ENCODE measurements at regions not wholly inside any gene's neighbourhood (a gene's known extent, or its start where the extent isn't known, plus 50 kb on each side); places are given as distances from the start of the nearest gene placed in this dataset.
"Not testable (repeated sequence)": the region's sequence is repeated elsewhere in the genome, so short reads cannot be mapped to it uniquely, and the experiment has no call there.

DNA sequence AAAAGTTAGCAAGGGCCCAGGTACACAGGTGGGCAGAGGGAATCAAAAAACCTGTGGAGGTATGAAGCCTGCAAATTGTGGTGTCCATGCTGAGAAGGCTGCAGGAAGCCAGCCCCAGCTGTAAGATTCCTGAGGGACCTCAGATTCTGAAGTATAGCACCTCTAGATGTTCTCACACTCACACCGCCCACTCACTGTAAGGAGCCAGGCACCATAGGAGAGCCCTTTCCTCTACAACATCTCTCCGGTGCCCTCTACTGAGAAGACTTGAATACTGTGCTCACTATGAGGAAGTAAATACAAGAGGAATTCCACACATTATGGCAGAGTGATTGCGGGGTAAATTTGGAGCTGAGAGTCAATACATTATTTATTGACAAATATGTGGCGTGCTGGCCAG, 68.9 kb upstream of the RUBCNL start:
- H3K36me3 Mint-ChIP-seq, H3K27ac Mint-ChIP-seq, H3K4me1 Mint-ChIP-seq, POLR2A ChIA-PET, H3K9me3 Mint-ChIP-seq, H3K27me3 Mint-ChIP-seq, H3K4me3 Mint-ChIP-seq: not testable (repeated sequence)
- ATAC-seq (peak in 1 of 2 donors; percentile 64), DNase-seq (peak in 1 of 10 donors; percentile 5)

DNA sequence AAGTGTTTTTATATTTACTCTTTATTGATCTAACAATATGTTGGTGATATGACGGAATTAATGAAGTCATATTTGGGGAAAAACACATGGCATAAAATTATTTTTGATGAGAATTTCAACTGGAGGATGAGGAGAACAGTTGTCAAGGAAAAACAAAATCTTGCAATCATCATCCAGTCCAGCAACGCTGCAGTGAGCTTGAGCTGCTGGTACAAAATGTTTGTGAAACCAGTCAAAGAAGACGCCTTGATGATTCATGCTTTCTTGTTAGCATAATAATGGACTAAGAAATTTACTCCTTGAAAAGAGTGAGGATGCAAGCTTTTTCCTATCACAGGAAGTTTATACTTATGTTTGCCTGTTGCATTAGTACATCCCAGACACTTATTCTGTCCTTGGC, 64.1 kb upstream of the RUBCNL start:
- H3K27me3 Mint-ChIP-seq, H3K27ac Mint-ChIP-seq, H3K4me3 Mint-ChIP-seq, ATAC-seq, H3K36me3 Mint-ChIP-seq, H3K9me3 Mint-ChIP-seq, POLR2A ChIA-PET, DNase-seq, H3K4me1 Mint-ChIP-seq: not testable (repeated sequence)

DNA sequence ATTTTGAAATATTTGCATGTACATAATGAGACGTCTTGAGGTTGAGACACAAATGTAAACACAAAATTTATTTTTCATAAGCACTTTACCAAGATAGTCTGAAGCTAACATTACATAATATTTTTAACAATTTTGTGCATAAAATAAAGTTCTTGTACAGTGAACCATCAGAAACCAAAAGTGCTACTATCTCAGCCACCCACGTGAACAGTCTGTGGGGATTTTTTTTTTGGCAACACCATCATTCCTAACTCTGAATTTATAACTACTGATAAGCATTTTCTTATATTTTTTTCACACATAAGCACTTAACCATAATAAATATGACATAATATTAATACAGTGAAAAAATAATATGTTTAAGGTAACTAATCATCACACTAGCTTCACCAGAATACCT, 62.9 kb upstream of the RUBCNL start:
- H3K4me1 Mint-ChIP-seq, POLR2A ChIA-PET, H3K4me3 Mint-ChIP-seq, ATAC-seq, H3K9me3 Mint-ChIP-seq, H3K36me3 Mint-ChIP-seq, DNase-seq, H3K27ac Mint-ChIP-seq, H3K27me3 Mint-ChIP-seq: not testable (repeated sequence)

DNA sequence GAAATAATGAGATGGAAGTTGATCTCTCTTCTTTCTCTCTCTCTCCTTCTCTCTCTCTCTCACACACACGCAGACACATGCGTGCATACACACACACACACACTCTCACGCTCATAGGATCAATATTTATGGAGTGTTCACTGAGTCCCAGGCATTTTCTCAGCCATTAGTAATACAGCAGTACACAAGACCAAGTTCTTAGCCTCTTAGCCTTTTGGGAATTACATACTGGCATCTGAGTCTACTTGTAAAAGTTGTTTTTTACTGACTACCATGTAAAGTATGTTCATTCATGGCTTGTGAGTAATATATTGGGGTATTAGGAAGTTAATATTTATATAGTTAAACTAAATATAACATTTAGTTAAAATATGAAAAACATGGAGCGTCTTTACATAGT, 61.1 kb upstream of the RUBCNL start:
- H3K27me3 Mint-ChIP-seq, H3K4me1 Mint-ChIP-seq, ATAC-seq, H3K27ac Mint-ChIP-seq, POLR2A ChIA-PET, H3K36me3 Mint-ChIP-seq, H3K9me3 Mint-ChIP-seq, DNase-seq, H3K4me3 Mint-ChIP-seq: not testable (repeated sequence)

DNA sequence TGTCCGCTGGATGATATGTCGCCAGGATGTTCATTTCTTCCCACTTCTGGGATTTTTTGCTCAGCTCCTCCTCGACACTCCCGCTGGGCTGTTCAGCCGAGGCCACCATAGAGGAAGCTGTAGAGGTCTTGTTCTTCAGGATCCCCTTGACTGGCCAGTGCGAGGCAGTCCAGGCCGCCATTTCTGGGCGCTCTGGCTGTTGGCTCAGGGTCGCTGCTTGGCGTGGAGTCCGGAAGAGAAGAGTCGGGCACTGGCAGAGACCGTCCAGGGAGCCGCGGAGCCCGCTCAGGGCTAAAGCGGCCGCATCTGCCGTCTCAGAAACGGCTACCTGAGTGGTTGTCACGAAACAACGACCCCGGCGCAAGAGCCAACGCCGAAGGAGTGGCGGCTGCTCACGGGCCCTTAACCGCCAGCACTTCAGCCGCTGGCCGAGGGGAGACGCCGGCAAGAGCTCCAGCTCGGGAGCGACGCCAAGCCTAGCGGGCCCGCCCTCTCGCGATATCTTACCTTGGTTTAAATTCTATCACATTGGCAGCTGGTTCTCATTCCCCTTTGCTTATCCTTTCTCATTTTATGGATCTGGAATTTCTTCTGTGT, 50.9 kb upstream of the RUBCNL start:
- DNase-seq, H3K9me3 Mint-ChIP-seq, H3K4me3 Mint-ChIP-seq, H3K27me3 Mint-ChIP-seq, POLR2A ChIA-PET, ATAC-seq, H3K4me1 Mint-ChIP-seq, H3K27ac Mint-ChIP-seq, H3K36me3 Mint-ChIP-seq: not testable (repeated sequence)

All from naive thymus-derived CD8-positive, alpha-beta T cell (primary cell).